Endothelial cell of umbilical vein (primary cell): ENCODE measurements at regions not wholly inside any gene's neighbourhood (a gene's known extent, or its start where the extent isn't known, plus 50 kb on each side); places are given as distances from the start of the nearest gene placed in this dataset.

Experiments
- BruUV-seq: library from RNA; stranded (reverse); fragments of 400-500 nt; replicated peaks from 2 replicates; lab custom pipeline; 2021; lab: Mats Ljungman, UMichigan
- CTCF ChIA-PET: fragments of 300-600, 350-600 bp; sonication (Branson Sonifier 250); formaldehyde crosslinking; loops from one replicate; lab custom pipeline; 2021; ENCODE audit warnings: antibody characterized with exemption, inconsistent platforms; lab: Charles Lee
- POLR2A ChIA-PET: fragments of 300-600, 350-600 bp; sonication (Branson Sonifier 250); formaldehyde crosslinking; loops from one replicate; lab custom pipeline; 2021; ENCODE audit warnings: antibody characterized with exemption, inconsistent platforms; lab: Charles Lee
- DNase-seq: peaks from one replicate; pipeline ENCODE4 v3.0.0-alpha.2; 2011; ENCODE audit warnings: low read depth, low spot score
- FAIRE-seq: peaks from 2 replicates; lab custom pipeline; 2011; peaks lifted over from hg19 to GRCh38; lab: Jason Lieb, UNC
- H2AFZ ChIP-seq: 2 replicates; pipeline ENCODE4 v1.6.0; 2012; ENCODE audit warnings: low read depth, low read length, control low read depth, inconsistent platforms
- H3K27ac ChIP-seq: 2 replicates; pipeline ENCODE4 v1.5.1; 2011; ENCODE audit warnings: low read depth, mild to moderate bottlenecking, control low read depth, low read length, moderate library complexity; ENCODE audit not compliant: insufficient read depth
- H3K27me3 ChIP-seq, 2 experiments: 2 replicates each; pipeline versions ENCODE4 v1.6.0 to v1.6.1; 2011; ENCODE audit warnings: low read length in 2 of 2, mixed read lengths in 1 of 2; ENCODE audit not compliant: control insufficient read depth in 2 of 2, insufficient read depth in 2 of 2
- H3K36me3 ChIP-seq, 2 experiments: 2 replicates in 1 of 2; 3 replicates in 1 of 2; pipeline ENCODE4 v1.5.1; 2011; ENCODE audit warnings: low read length in 2 of 2, mild to moderate bottlenecking in 1 of 2, moderate library complexity in 1 of 2; ENCODE audit not compliant: control insufficient read depth in 2 of 2, insufficient read depth in 2 of 2; ENCODE audit errors: extremely low read depth in 1 of 2
- H3K4me1 ChIP-seq: 3 replicates; pipeline ENCODE4 v1.5.1; 2011; ENCODE audit warnings: mild to moderate bottlenecking, low read length; ENCODE audit not compliant: control insufficient read depth, insufficient read depth; ENCODE audit errors: extremely low read depth
- H3K4me2 ChIP-seq: 2 replicates; pipeline ENCODE4 v1.6.1; 2011; ENCODE audit warnings: low read length, control low read depth, mixed read lengths; ENCODE audit not compliant: insufficient read depth
- H3K4me3 ChIP-seq, 3 experiments: fragments of 200-600 bp in 1 of 3; sonication (generic), shearing (Covaris generic) in 1 of 3; replicated peaks in 1 of 3; 2 replicates each; pipeline ENCODE4 v1.5.1; 2011 to 2016; ENCODE audit warnings: control low read depth in 3 of 3, low read length in 3 of 3, mild to moderate bottlenecking in 2 of 3, inconsistent platforms in 1 of 3, low read depth in 1 of 3, moderate library complexity in 1 of 3; ENCODE audit not compliant: insufficient read depth in 1 of 3
- H3K79me2 ChIP-seq: 2 replicates; pipeline ENCODE4 v1.6.0; 2012; ENCODE audit warnings: low read length, inconsistent platforms; ENCODE audit not compliant: control insufficient read depth, insufficient read depth
- H3K9ac ChIP-seq: replicated peaks from 2 replicates; pipeline ENCODE3; 2011; ENCODE audit warnings: low read length, control low read depth; ENCODE audit not compliant: insufficient read depth; ENCODE audit errors: extremely low read depth
- H3K9me1 ChIP-seq: replicated peaks from 3 replicates; pipeline ENCODE4 v1.6.0; 2011; ENCODE audit warnings: mild to moderate bottlenecking, low read length; ENCODE audit not compliant: control insufficient read depth, insufficient read depth; ENCODE audit errors: extremely low read depth
- H3K9me3 ChIP-seq: replicated peaks from 2 replicates; pipeline ENCODE4 v1.5.1; 2012; ENCODE audit warnings: low read length, inconsistent platforms; ENCODE audit not compliant: control insufficient read depth, insufficient read depth
- H4K20me1 ChIP-seq: replicated peaks from 2 replicates; pipeline ENCODE3; 2011; ENCODE audit warnings: mild to moderate bottlenecking, low read length; ENCODE audit not compliant: control insufficient read depth, insufficient read depth; ENCODE audit errors: extremely low read depth
- EZH2 ChIP-seq: IDR thresholded peaks from 2 replicates; pipeline ENCODE4 v1.6.1; 2012; ENCODE audit warnings: borderline replicate concordance, low read depth, mild to moderate bottlenecking, moderate library complexity, low read length, inconsistent platforms; ENCODE audit not compliant: severe bottlenecking
- FOS ChIP-seq: IDR thresholded peaks from 2 replicates; pipeline ENCODE4 v1.6.1; 2011; ENCODE audit warnings: mild to moderate bottlenecking, low read length, moderate library complexity, borderline replicate concordance; ENCODE audit not compliant: insufficient read depth
- GATA2 ChIP-seq: IDR thresholded peaks from 2 replicates; pipeline ENCODE4 v1.7.0; 2011; ENCODE audit warnings: low read depth, mild to moderate bottlenecking, moderate library complexity, mixed read lengths, low read length; ENCODE audit not compliant: insufficient read length, insufficient read depth
- JUN ChIP-seq: IDR thresholded peaks from 2 replicates; pipeline ENCODE4 v1.6.1; 2011; ENCODE audit warnings: borderline replicate concordance, low read depth; ENCODE audit not compliant: insufficient read length, insufficient read depth
- MYC ChIP-seq: IDR thresholded peaks from one replicate; pipeline ENCODE4 v1.6.1; 2011; ENCODE audit warnings: mild to moderate bottlenecking, low read depth, low read length
- POLR2A ChIP-seq: IDR thresholded peaks from 2 replicates; pipeline ENCODE4 v1.6.1; 2012; ENCODE audit warnings: low read depth, mild to moderate bottlenecking, control low read depth, low read length
- POLR2AphosphoS5 ChIP-seq: IDR thresholded peaks from 2 replicates; pipeline ENCODE4 v1.6.1; 2012; ENCODE audit warnings: low read depth, mild to moderate bottlenecking, control low read depth, low read length, moderate library complexity; ENCODE audit not compliant: insufficient read depth
- dilution Hi-C: fragments of 300-500 bp; cut with MboI; formaldehyde crosslinking; loops from one replicate; pipeline ENCODE4 v1.15.0; 2019; ENCODE audit warnings: low sequenced_read_pairs; ENCODE audit not compliant: extremely low pct_ligation_motif_present
- intact Hi-C: fragments of 100-400 bp; cut with micrococcal nuclease; formaldehyde crosslinking; loops from one replicate; pipeline ENCODE4 v1.10.0; 2022
- TF ChIP-seq, protein P1 (sequence below): IDR thresholded peaks from 2 replicates; pipeline ENCODE4 v1.6.1; 2011; ENCODE audit not compliant: insufficient read depth, insufficient read length
- TF ChIP-seq, protein P2 (sequence below), 2 donors: IDR thresholded peaks; 1 replicate in 1 of 2; 2 replicates in 1 of 2; pipeline ENCODE4 v1.5.1; 2011; ENCODE audit warnings: low read length in 2 of 2, mild to moderate bottlenecking in 2 of 2, moderate library complexity in 2 of 2, control low read depth in 1 of 2, inconsistent platforms in 1 of 2, low read depth in 1 of 2; ENCODE audit not compliant: insufficient read depth in 1 of 2; ENCODE audit errors: extremely low read depth in 1 of 2

GRCh38 chr3:17946619-17947018 lies 204.2 kb upstream of the TBC1D5 start:
- Histone ChIP-seq H3K27me3 (no peaks in the 10 kb centered on the region), H4K20me1 (no peaks in the 10 kb centered on the region), H3K9me3 (no peaks in the 10 kb centered on the region), H3K4me2 (no peak overlapping the region), H3K9me1 (no peaks in the 10 kb centered on the region), H3K9ac (no peak overlapping the region), H3K4me3 (no peak overlapping the region), H3K4me1 (no peaks in the 10 kb centered on the region), H2AFZ (no peak overlapping the region), H3K27ac (no peak overlapping the region), H3K79me2 (no peaks in the 10 kb centered on the region), H3K36me3 (no peaks in the 10 kb centered on the region)
- FAIRE-seq, result no peak
- ChIA-PET POLR2A (no interaction called here), CTCF (no interaction called here)
- intact Hi-C loops (no loop called here), dilution Hi-C loops (no loop called here)
- no TSS peak for BruUV-seq
- no peak for DNase-seq
- TF ChIP-seq, protein P1, sequence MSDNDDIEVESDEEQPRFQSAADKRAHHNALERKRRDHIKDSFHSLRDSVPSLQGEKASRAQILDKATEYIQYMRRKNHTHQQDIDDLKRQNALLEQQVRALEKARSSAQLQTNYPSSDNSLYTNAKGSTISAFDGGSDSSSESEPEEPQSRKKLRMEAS, result no peak
- TF ChIP-seq POLR2AphosphoS5 (no peak), POLR2A (no peak), JUN (no peak), FOS (no peak), MYC (no peak), EZH2 (no peak), GATA2 (no peak)
- TF ChIP-seq, protein P2, sequence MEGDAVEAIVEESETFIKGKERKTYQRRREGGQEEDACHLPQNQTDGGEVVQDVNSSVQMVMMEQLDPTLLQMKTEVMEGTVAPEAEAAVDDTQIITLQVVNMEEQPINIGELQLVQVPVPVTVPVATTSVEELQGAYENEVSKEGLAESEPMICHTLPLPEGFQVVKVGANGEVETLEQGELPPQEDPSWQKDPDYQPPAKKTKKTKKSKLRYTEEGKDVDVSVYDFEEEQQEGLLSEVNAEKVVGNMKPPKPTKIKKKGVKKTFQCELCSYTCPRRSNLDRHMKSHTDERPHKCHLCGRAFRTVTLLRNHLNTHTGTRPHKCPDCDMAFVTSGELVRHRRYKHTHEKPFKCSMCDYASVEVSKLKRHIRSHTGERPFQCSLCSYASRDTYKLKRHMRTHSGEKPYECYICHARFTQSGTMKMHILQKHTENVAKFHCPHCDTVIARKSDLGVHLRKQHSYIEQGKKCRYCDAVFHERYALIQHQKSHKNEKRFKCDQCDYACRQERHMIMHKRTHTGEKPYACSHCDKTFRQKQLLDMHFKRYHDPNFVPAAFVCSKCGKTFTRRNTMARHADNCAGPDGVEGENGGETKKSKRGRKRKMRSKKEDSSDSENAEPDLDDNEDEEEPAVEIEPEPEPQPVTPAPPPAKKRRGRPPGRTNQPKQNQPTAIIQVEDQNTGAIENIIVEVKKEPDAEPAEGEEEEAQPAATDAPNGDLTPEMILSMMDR (IDR thresholded peaks at IDR 0.05; ENCODE audit: extremely low read depth in 1 of 2, insufficient read depth in 1 of 2, low read depth in 1 of 2, low read length in 2 of 2), result no peak
